IMR-90 (cell line): ENCODE measurements at regions not wholly inside any gene's neighbourhood (a gene's known extent, or its start where the extent isn't known, plus 50 kb on each side); places are given as distances from the start of the nearest gene placed in this dataset.

ENCODE experiments used
- ATAC-seq: fragments of 200-7000 bp; cut with Tn5 transposase; 2 replicates; pipeline ENCODE4 v1.9.1; 2020; ENCODE audit warnings: low read depth, mild to moderate bottlenecking, moderate library complexity
- BruUV-seq: library from RNA; stranded (reverse); fragments of 400-500 nt; replicated peaks from 2 replicates; lab custom pipeline; 2021; lab: Mats Ljungman, UMichigan
- CTCF ChIA-PET: fragments of 300-600 bp; formaldehyde crosslinking; extraction: SDS; loops from one replicate; lab custom pipeline; 2021; ENCODE audit warnings: antibody characterized with exemption; lab: Yijun Ruan, JAX
- POLR2A ChIA-PET: fragments of 300-600 bp; sonication (Branson Sonifier 250); formaldehyde crosslinking; loops from one replicate; lab custom pipeline; 2022; ENCODE audit warnings: antibody characterized with exemption; ENCODE audit not compliant: unreplicated experiment; lab: Charles Lee
- DNase-seq: peaks from one replicate; pipeline ENCODE4 v3.0.0; 2013
- H2AFZ ChIP-seq: replicated peaks from 2 replicates; pipeline ENCODE3; 2013; ENCODE audit warnings: low read length, mild to moderate bottlenecking; ENCODE audit not compliant: poor library complexity
- H2AK5ac ChIP-seq: 2 replicates; pipeline ENCODE4 v1.6.1; 2013; ENCODE audit warnings: low read depth, low read length, inconsistent platforms
- H2AK9ac ChIP-seq: replicated peaks from 2 replicates; pipeline ENCODE3; 2013; ENCODE audit warnings: mild to moderate bottlenecking, low read depth, low read length, moderate library complexity; ENCODE audit not compliant: poor library complexity
- H2BK120ac ChIP-seq: 2 replicates; pipeline ENCODE4 v1.6.1; 2013; ENCODE audit warnings: low read depth, low read length, inconsistent platforms
- H2BK15ac ChIP-seq: 3 replicates; pipeline ENCODE4 v1.6.1; 2013; ENCODE audit warnings: low read depth, low read length, inconsistent platforms
- H2BK20ac ChIP-seq: 2 replicates; pipeline ENCODE4 v1.6.1; 2013; ENCODE audit warnings: low read depth, mild to moderate bottlenecking, inconsistent platforms, low read length, moderate library complexity
- H2BK5ac ChIP-seq: 2 replicates; pipeline ENCODE4 v1.6.1; 2013; ENCODE audit warnings: mild to moderate bottlenecking, low read depth, low read length, inconsistent platforms; ENCODE audit not compliant: poor library complexity, severe bottlenecking
- H3K14ac ChIP-seq: replicated peaks from 2 replicates; pipeline ENCODE4 v1.6.1; 2013; ENCODE audit warnings: low read depth, low read length, inconsistent platforms
- H3K18ac ChIP-seq: 2 replicates; pipeline ENCODE4 v1.6.1; 2013; ENCODE audit warnings: low read depth, low read length, control low read depth
- H3K23ac ChIP-seq: 2 replicates; pipeline ENCODE4 v1.6.1; 2013; ENCODE audit warnings: low read depth, low read length, inconsistent platforms
- H3K27ac ChIP-seq: 2 replicates; pipeline ENCODE4 v1.5.1; 2013; ENCODE audit warnings: mild to moderate bottlenecking, control low read depth, low read length; ENCODE audit not compliant: insufficient read depth
- H3K27me3 ChIP-seq: 2 replicates; pipeline ENCODE4 v1.6.1; 2013; ENCODE audit warnings: low read length; ENCODE audit not compliant: control insufficient read depth, insufficient read depth
- H3K36me3 ChIP-seq: 2 replicates; pipeline ENCODE4 v1.6.1; 2013; ENCODE audit warnings: low read length, mixed read lengths; ENCODE audit not compliant: control insufficient read depth, insufficient read depth
- H3K4ac ChIP-seq: 2 replicates; pipeline ENCODE4 v1.6.1; 2013; ENCODE audit warnings: low read depth, low read length, inconsistent platforms
- H3K4me1 ChIP-seq: 2 replicates; pipeline ENCODE4 v1.6.1; 2013; ENCODE audit warnings: low read length, mixed read lengths; ENCODE audit not compliant: control insufficient read depth, insufficient read depth
- H3K4me2 ChIP-seq: 2 replicates; pipeline ENCODE4 v1.6.1; 2013; ENCODE audit warnings: low read depth, mild to moderate bottlenecking, control low read depth, low read length, moderate library complexity
- H3K4me3 ChIP-seq: 2 replicates; pipeline ENCODE4 v1.5.1; 2013; ENCODE audit warnings: low read depth, mild to moderate bottlenecking, control low read depth, low read length, moderate library complexity; ENCODE audit not compliant: insufficient read depth
- H3K56ac ChIP-seq: 2 replicates; pipeline ENCODE4 v1.6.1; 2013; ENCODE audit warnings: low read length, inconsistent platforms; ENCODE audit not compliant: insufficient read depth; ENCODE audit errors: extremely low read depth
- H3K79me1 ChIP-seq, 2 experiments: 2 replicates each; pipeline ENCODE4 v1.6.1; 2013; ENCODE audit warnings: low read length in 2 of 2, inconsistent platforms in 1 of 2, low read depth in 1 of 2
- H3K9ac ChIP-seq: 2 replicates; pipeline ENCODE4 v1.6.1; 2013; ENCODE audit warnings: low read depth, low read length, control low read depth
- H3K9me1 ChIP-seq: 2 replicates; pipeline ENCODE4 v1.6.1; 2013; ENCODE audit warnings: low read length, inconsistent platforms; ENCODE audit not compliant: insufficient read depth
- H3K9me3 ChIP-seq: 2 replicates; pipeline ENCODE4 v1.6.1; 2013; ENCODE audit warnings: low read length; ENCODE audit not compliant: control insufficient read depth, insufficient read depth
- H4K20me1 ChIP-seq: 2 replicates; pipeline ENCODE4 v1.6.1; 2013; ENCODE audit warnings: low read length, inconsistent platforms; ENCODE audit not compliant: insufficient read depth
- H4K5ac ChIP-seq: 2 replicates; pipeline ENCODE4 v1.6.1; 2013; ENCODE audit warnings: mild to moderate bottlenecking, low read depth, low read length, control low read depth
- H4K8ac ChIP-seq, 2 experiments: 2 replicates each; pipeline ENCODE4 v1.6.1; 2013; ENCODE audit warnings: low read depth in 2 of 2, low read length in 2 of 2, control low read depth in 1 of 2, inconsistent platforms in 1 of 2
- H4K91ac ChIP-seq: 2 replicates; pipeline ENCODE4 v1.6.1; 2013; ENCODE audit warnings: low read depth, low read length, inconsistent platforms; ENCODE audit not compliant: insufficient read depth
- CHD1 ChIP-seq: IDR thresholded peaks from 2 replicates; pipeline ENCODE4 v1.6.1; 2012; ENCODE audit warnings: low read depth, low read length, improper control_type of control experiment
- FOS ChIP-seq: fragments of 150-350 bp; IDR thresholded peaks from 2 replicates; pipeline ENCODE4 v1.6.1; 2016; ENCODE audit warnings: low read depth, low read length
- MAFK ChIP-seq: IDR thresholded peaks from 2 replicates; pipeline ENCODE4 v1.6.1; 2012; ENCODE audit warnings: low read depth, low read length, improper control_type of control experiment
- POLR2A ChIP-seq: IDR thresholded peaks from 2 replicates; pipeline ENCODE4 v1.6.1; 2012; ENCODE audit warnings: mild to moderate bottlenecking, low read depth, low read length
- RCOR1 ChIP-seq: IDR thresholded peaks from 2 replicates; pipeline ENCODE4 v1.6.1; 2012; ENCODE audit warnings: mild to moderate bottlenecking, low read length, improper control_type of control experiment; ENCODE audit not compliant: insufficient replicate concordance
- WGBS, 2 experiments: methylation state at CpG; one replicate each; pipeline versions ENCODE4 v1.1.5 to v1.1.7; 2013; ENCODE audit warnings: missing lambda C conversion rate in 2 of 2; ENCODE audit not compliant: insufficient read length in 1 of 2; ENCODE audit errors: extremely low coverage in 2 of 2; 5-methylcytosine and 5-hydroxymethylcytosine counted together
- dilution Hi-C: fragments of 300-500 bp; cut with HindIII; formaldehyde crosslinking; loops from one replicate; pipeline ENCODE4 v1.14.3; 2018; ENCODE audit warnings: low sequenced_read_pairs; ENCODE audit not compliant: unreplicated experiment
- in situ Hi-C: fragments of 300-500 bp; cut with MboI; formaldehyde crosslinking; loops from 3 replicates; pipeline ENCODE4 v1.14.3; 2019; ENCODE audit warnings: low sequenced_read_pairs, inconsistent platforms, mixed read lengths
- intact Hi-C: fragments of 100-400 bp; cut with micrococcal nuclease; formaldehyde crosslinking; loops from 2 replicates; pipeline ENCODE4 v1.10.0; 2022
- TF ChIP-seq, protein P1 (sequence below): fragments of 150-350 bp; IDR thresholded peaks from 2 replicates; pipeline ENCODE4 v1.6.1; 2017; ENCODE audit warnings: mild to moderate bottlenecking, antibody characterized with exemption, low read length, low read depth
- TF ChIP-seq, protein P2 (sequence below): conservative IDR thresholded peaks from 2 replicates; pipeline ENCODE4 v1.5.1; 2012; ENCODE audit warnings: mild to moderate bottlenecking, low read depth, low read length, improper control_type of control experiment

DNA sequence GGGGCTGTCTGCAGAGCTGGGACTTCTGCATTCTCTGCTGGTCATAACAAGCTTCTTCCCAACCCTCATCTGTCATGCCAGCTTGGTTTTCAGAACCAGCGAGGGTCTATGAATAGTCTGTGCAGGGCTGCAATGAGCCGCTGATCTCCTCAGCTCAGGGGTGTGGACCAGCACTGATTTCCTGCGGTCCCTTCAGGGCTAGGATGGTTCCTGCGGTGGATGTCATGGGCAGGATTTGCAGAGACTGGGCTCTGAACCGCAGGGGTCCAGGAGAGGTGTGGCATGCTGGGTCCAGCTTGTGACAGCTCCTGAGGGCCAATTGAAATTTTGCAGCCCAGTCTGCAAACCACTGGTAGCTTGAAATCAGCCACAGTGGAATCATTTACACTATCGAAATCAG lies 188.2 kb upstream of the AGAP1 start:
- BruUV-seq = no TSS peak
- H3K14ac ChIP-seq = no peak overlapping the region
- no peak overlapping the region for H2AK5ac ChIP-seq
- no peaks in the 10 kb centered on the region for H3K79me1 ChIP-seq
- no peak overlapping the region for H3K23ac ChIP-seq
- no peak overlapping the region for H4K91ac ChIP-seq
- H3K27me3 ChIP-seq = peaks cover 27% of the 10 kb centered on the region
- dilution Hi-C loops = no loop called here
- no peak overlapping the region for H2BK15ac ChIP-seq
- no peak overlapping the region for H2BK20ac ChIP-seq
- H2BK5ac ChIP-seq = no peak overlapping the region
- H3K27ac ChIP-seq = no peak overlapping the region
- no peaks in the 10 kb centered on the region for H4K20me1 ChIP-seq
- H3K9me1 ChIP-seq = no peaks in the 10 kb centered on the region
- WGBS, 2 experiments = 92% methylated on average over 2 of the region's 6 CpGs; no CpG with 5 or more reads in 1 of the 2 experiments
- no peaks in the 10 kb centered on the region for H3K36me3 ChIP-seq
- H3K4me3 ChIP-seq = no peak overlapping the region
- H3K4me1 ChIP-seq = peaks cover 7% of the 10 kb centered on the region
- TF ChIP-seq, protein P1, sequence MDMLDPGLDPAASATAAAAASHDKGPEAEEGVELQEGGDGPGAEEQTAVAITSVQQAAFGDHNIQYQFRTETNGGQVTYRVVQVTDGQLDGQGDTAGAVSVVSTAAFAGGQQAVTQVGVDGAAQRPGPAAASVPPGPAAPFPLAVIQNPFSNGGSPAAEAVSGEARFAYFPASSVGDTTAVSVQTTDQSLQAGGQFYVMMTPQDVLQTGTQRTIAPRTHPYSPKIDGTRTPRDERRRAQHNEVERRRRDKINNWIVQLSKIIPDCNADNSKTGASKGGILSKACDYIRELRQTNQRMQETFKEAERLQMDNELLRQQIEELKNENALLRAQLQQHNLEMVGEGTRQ = no peak
- TF ChIP-seq, protein P2, sequence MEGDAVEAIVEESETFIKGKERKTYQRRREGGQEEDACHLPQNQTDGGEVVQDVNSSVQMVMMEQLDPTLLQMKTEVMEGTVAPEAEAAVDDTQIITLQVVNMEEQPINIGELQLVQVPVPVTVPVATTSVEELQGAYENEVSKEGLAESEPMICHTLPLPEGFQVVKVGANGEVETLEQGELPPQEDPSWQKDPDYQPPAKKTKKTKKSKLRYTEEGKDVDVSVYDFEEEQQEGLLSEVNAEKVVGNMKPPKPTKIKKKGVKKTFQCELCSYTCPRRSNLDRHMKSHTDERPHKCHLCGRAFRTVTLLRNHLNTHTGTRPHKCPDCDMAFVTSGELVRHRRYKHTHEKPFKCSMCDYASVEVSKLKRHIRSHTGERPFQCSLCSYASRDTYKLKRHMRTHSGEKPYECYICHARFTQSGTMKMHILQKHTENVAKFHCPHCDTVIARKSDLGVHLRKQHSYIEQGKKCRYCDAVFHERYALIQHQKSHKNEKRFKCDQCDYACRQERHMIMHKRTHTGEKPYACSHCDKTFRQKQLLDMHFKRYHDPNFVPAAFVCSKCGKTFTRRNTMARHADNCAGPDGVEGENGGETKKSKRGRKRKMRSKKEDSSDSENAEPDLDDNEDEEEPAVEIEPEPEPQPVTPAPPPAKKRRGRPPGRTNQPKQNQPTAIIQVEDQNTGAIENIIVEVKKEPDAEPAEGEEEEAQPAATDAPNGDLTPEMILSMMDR = no peak
- no peak for TF ChIP-seq MAFK
- TF ChIP-seq RCOR1 = no peak
- TF ChIP-seq POLR2A = no peak
- no peak for TF ChIP-seq CHD1
- TF ChIP-seq FOS = no peak
- H4K8ac ChIP-seq = no peak overlapping the region
- H3K9ac ChIP-seq = no peak overlapping the region
- no peak overlapping the region for H2AK9ac ChIP-seq
- H2BK120ac ChIP-seq = no peak overlapping the region
- ATAC-seq = no peak
- no peak for DNase-seq
- H2AFZ ChIP-seq = no peak overlapping the region
- in situ Hi-C loops = no loop called here
- POLR2A ChIA-PET = interaction anchor here (0.6 kb wide), 1 partner anchor 10 kb away, joined by 3 read pairs; no protein-coding TSS in a partner anchor
- H3K9me3 ChIP-seq = no peaks in the 10 kb centered on the region
- CTCF ChIA-PET = no interaction called here
- H3K4ac ChIP-seq = no peak overlapping the region
- no peak overlapping the region for H3K4me2 ChIP-seq
- H3K18ac ChIP-seq = no peak overlapping the region
- H3K56ac ChIP-seq = no peak overlapping the region
- intact Hi-C loops = no loop called here
- H4K5ac ChIP-seq = no peak overlapping the region
